Brain microvascular endothelial cell (primary cell): ENCODE measurements at regions not wholly inside any gene's neighbourhood (a gene's known extent, or its start where the extent isn't known, plus 50 kb on each side); places are given as distances from the start of the nearest gene placed in this dataset.

ENCODE experiments used
- DNase-seq: peaks from one replicate; pipeline ENCODE4 v3.0.0-alpha.2; 2020
- H3K27ac ChIP-seq: fragments of 250-450 bp; sonication (Bioruptor Pico); 2 replicates; pipeline ENCODE4 v1.5.1; 2020; ENCODE audit warnings: mild to moderate bottlenecking, moderate library complexity
- H3K27me3 ChIP-seq: fragments of 250-450 bp; sonication (Bioruptor Pico); replicated peaks from 2 replicates; pipeline ENCODE4 v1.5.1; 2020; ENCODE audit warnings: mild to moderate bottlenecking
- H3K36me3 ChIP-seq: fragments of 250-450 bp; sonication (Bioruptor Pico); replicated peaks from 2 replicates; pipeline ENCODE4 v1.5.1; 2020; ENCODE audit warnings: mild to moderate bottlenecking
- H3K4me3 ChIP-seq: 2 replicates; pipeline ENCODE4 v1.5.1; 2011; ENCODE audit warnings: low read depth, mild to moderate bottlenecking, control low read depth, low read length, moderate library complexity
- CTCF ChIP-seq: IDR thresholded peaks from 2 replicates; pipeline ENCODE4 v1.5.1; 2011; ENCODE audit warnings: low read depth, mild to moderate bottlenecking, moderate library complexity, low read length, control low read depth, inconsistent platforms; ENCODE audit errors: missing control alignments
- in situ Hi-C: cut with HindIII; loops from 2 replicates; pipeline ENCODE4 v1.10.0; 2017; ENCODE audit warnings: low sequenced_read_pairs, low pct_ligation_motif_present

- no peak overlapping the region for H3K27ac ChIP-seq
- DNase-seq = no peak
- H3K27me3 ChIP-seq = peaks cover 22% of the 10 kb centered on the region
- no peaks in the 10 kb centered on the region for H3K36me3 ChIP-seq
- in situ Hi-C loops = no loop called here
- peak overlapping the region; percentile 65 for H3K4me3 ChIP-seq
- no peak for TF ChIP-seq CTCF
Measured at GRCh38 chr6:165986914-165987482, 180.7 kb downstream of the TBXT start.

DNA sequence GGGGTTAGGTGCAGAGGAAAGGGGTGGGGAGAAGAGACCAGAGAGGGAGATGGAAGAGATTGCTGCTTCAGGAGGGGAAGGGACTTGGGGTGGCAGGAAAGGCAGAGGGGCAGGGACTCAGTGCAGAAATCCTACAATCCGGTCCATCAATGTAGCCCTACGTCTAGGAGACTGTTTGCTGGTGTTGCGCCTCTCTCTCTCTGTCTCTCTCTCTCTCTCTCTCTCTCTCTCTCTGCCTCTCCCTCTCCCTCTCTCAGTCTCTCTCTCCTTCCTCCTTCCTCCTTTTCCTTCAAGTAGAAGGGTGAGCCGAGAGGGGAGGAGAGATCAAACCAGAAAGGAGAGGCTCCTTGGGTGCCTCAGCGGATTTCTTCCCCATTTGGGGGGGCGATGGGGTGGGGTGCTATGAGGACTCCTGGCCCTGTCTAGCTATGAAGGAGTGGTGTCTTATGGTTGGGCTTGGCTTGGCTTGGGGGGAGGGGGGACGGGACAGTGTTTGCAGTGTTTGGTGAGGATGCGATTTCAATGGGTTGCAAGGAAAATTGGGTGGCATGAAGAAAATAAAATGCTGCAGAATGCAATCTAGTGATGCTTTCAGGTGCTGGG is 181.2 kb downstream of the TBXT start:
- in situ Hi-C loops = no loop called here
- H3K27me3 ChIP-seq = peaks cover 22% of the 10 kb centered on the region
- peak overlapping the region; percentile 65 for H3K4me3 ChIP-seq
- TF ChIP-seq CTCF = no peak
- no peak for DNase-seq
- H3K36me3 ChIP-seq = no peaks in the 10 kb centered on the region
- no peak overlapping the region for H3K27ac ChIP-seq

DNA sequence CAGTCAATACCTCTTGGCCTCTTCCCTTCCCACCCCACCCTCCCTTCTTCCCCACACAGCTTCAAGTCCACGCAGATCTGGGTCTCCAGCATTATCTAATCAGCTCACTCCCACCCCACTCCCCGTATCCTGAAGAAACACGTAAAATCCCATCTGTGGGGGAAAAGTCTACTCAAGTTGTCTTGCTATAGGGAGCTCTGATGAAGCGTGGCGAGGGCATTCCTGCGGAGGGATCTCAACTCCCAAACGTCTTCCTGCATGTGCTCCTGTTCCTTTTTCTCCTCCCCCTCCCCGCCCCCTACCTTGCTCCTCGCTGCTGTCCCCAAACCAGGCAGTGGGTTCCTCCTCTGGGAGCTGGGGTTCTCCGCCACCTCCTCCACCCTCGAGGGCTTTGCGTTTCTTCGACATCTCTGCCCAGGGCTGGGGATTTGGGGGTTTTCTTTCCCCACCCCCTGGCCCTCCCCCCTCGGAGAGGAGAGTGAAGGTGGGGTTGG is 181.8 kb downstream of the TBXT start:
- no peaks in the 10 kb centered on the region for H3K36me3 ChIP-seq
- no peak for DNase-seq
- peak overlapping the region; percentile 65 for H3K4me3 ChIP-seq
- in situ Hi-C loops = no loop called here
- TF ChIP-seq CTCF = no peak
- H3K27me3 ChIP-seq = peaks cover 22% of the 10 kb centered on the region
- no peak overlapping the region for H3K27ac ChIP-seq

GRCh38 chr6:165985281-165985805 is 182.3 kb downstream of the TBXT start:
- in situ Hi-C loops = no loop called here
- TF ChIP-seq CTCF = no peak
- H3K27ac ChIP-seq = no peak overlapping the region
- no peaks in the 10 kb centered on the region for H3K36me3 ChIP-seq
- no peak for DNase-seq
- H3K27me3 ChIP-seq = peaks cover 22% of the 10 kb centered on the region
- H3K4me3 ChIP-seq = peak overlapping the region; percentile 65

GRCh38 chr6:165984729-165985275 is 182.8 kb downstream of the TBXT start:
- Histone ChIP-seq H3K27ac (no peak overlapping the region), H3K4me3 (no peak overlapping the region), H3K36me3 (no peaks in the 10 kb centered on the region), H3K27me3 (peaks cover 21% of the 10 kb centered on the region)
- in situ Hi-C loops = no loop called here
- no peak for DNase-seq
- TF ChIP-seq CTCF = no peak
